Right lobe of liver (tissue), 6 donors: ENCODE measurements at regions not wholly inside any gene's neighbourhood (a gene's known extent, or its start where the extent isn't known, plus 50 kb on each side); places are given as distances from the start of the nearest gene placed in this dataset.
"Not testable (repeated sequence)": the region's sequence is repeated elsewhere in the genome, so short reads cannot be mapped to it uniquely, and the experiment has no call there.

ENCODE experiments used
- ATAC-seq, 4 donors: fragments of 200-7000 bp; cut with Tn5 transposase; one replicate each; pipeline ENCODE4 v1.9.1; 2020; ENCODE audit warnings: mild to moderate bottlenecking in 4 of 4, moderate library complexity in 4 of 4
- DNase-seq, 3 donors: peaks; one replicate each; pipeline ENCODE4 v3.0.0-alpha.2; 2020
- H3K27ac ChIP-seq, 3 donors: fragments of 200-600 bp; one replicate each; pipeline ENCODE4 v1.8.0; 2022
- H3K27me3 ChIP-seq, 2 donors: fragments of 200-600 bp; one replicate each; pipeline ENCODE4 v1.8.0; 2022
- H3K36me3 ChIP-seq, 4 donors: fragments of 200-600 bp; sonication (generic) in 1 of 4; one replicate each; pipeline versions ENCODE4 v1.5.1 to v1.8.0; 2017 to 2022; ENCODE audit warnings: control low read depth in 1 of 4
- H3K4me1 ChIP-seq, 4 donors: fragments of 200-600 bp; sonication (generic) in 1 of 4; one replicate each; pipeline versions ENCODE4 v1.5.1 to v1.8.0; 2017 to 2022; ENCODE audit warnings: control low read depth in 1 of 4
- H3K4me3 ChIP-seq, 3 donors: fragments of 200-600 bp; one replicate each; pipeline ENCODE4 v1.8.0; 2022
- H3K9me3 ChIP-seq, 4 donors: fragments of 200-600 bp; sonication (generic) in 1 of 4; one replicate each; pipeline versions ENCODE4 v1.5.1 to v1.8.0; 2017 to 2022; ENCODE audit warnings: control low read depth in 1 of 4
- CTCF ChIP-seq, 4 donors: fragments of 200-600 bp in 3 of 4; fragments of 450-650 bp in 1 of 4; IDR thresholded peaks; one replicate each; pipeline versions ENCODE4 v1.5.1 to v1.8.0; 2016 to 2022; ENCODE audit warnings: antibody characterized with exemption in 4 of 4, mild to moderate bottlenecking in 2 of 4
- POLR2A ChIP-seq: fragments of 450-650 bp; IDR thresholded peaks from one replicate; pipeline ENCODE4 v1.6.1; 2017; ENCODE audit warnings: antibody characterized with exemption, mild to moderate bottlenecking
- WGBS: methylation state at CpG from one replicate; pipeline ENCODE4 v1.1.6; 2018; ENCODE audit warnings: low coverage, low lambda C conversion rate; ENCODE audit not compliant: insufficient coverage; ENCODE audit errors: missing lambda C conversion rate; 5-methylcytosine and 5-hydroxymethylcytosine counted together
- intact Hi-C, 2 donors: fragments of 100-400 bp; cut with DNase I; formaldehyde crosslinking; loops; one replicate each; pipeline versions ENCODE4 v1.11.2 to v1.14.1; 2022
- donor health status: DM: no; HTN: yes; CAD: no.
- donor health status: DM: no; HTN: no; CAD: no.
- donor health status: DM: no; HTN: no; CAD: no.
- donor health status: DM: no; HTN: yes; CAD: no.
- donor health status: DM: no; HTN: yes; CAD: no.

DNA sequence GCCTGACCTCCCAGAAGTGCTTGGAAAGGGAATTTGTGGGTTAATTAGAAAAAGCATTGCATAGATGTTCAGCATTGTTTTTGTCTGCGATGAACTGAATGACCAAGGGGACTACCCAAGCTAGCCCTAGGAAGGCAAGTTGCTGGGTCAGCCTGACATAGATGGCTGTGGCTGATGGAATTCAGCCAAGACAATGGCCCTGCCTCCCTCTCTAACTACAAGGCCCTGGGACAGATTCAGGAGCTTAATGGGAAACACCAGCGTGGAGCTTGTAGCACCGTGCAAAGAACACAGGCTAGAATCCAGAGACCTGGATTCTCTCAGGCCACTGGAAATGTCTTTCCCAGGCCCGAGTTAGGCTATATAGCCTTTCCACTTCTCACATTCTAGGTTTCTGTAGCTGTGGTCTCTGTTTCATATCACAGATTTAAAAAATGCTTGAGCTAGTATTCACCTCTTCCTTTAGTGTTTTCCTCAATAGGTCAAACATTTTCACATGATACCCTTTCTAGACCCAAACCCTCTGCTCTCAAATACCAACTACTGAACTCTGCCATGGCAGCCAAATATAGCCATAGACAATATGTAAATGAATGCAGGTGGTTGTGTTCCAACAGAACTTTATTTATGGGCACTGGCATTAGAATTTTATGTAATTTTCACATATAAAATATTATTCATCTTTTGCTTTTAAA, 294.3 kb upstream of the MEX3C start:
- no peaks in the 10 kb centered on the region for H3K9me3 ChIP-seq
- no peak for TF ChIP-seq POLR2A
- no peak for TF ChIP-seq CTCF (IDR thresholded peaks at IDR 0.05)

DNA sequence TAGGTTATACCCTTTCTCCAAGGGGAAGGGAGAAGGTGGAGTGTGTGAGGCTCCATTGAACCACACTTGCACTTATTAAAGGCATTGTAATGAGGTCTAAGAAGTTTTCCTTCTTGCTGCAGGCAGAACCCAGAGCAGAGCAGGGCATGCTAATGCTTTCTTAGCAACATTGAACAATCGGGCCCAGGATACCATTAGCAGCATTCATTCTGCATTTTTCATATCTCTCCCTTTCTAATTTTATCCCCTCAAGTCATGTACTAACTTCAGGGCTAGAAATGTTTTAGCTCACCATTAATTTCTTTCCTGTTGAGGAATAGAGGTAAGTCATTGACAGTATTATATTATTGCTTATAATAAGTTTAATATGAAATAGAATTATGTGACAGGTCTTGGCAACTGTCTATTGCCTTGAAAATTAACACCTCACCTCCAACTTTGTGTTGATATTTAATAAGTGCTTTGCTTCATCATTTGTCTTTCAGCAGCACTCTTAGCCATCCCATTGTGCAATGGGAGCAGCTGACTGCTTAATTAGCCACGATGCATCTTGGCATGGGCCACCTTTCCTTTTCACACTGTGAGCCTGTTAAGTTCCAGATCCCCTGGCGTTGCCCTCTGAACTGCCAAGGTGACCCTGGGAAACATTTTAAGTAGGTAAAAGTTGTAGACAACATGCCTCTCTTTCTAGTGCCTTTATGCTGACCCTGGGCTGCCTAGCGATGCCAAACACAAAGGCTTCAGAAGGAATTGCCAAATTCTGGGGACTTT, 300.8 kb upstream of the MEX3C start:
- intact Hi-C loops, result no loop called here
- WGBS, result 50% methylated on average over 4 of the region's 4 CpGs
- ATAC-seq, result no peak

More for the DNA sequence above, 294.3 kb upstream of the MEX3C start:
- WGBS, result 38% methylated on average over 1 of the region's 4 CpGs
- no peaks in the 10 kb centered on the region for H3K4me1 ChIP-seq
- no peak for DNase-seq
- H3K27me3 ChIP-seq, result no peaks in the 10 kb centered on the region
- intact Hi-C loops, result no loop called here
- no peak overlapping the region for H3K27ac ChIP-seq
- no peak for ATAC-seq
- H3K36me3 ChIP-seq, result no peaks in the 10 kb centered on the region
- H3K4me3 ChIP-seq, result no peak overlapping the region

DNA sequence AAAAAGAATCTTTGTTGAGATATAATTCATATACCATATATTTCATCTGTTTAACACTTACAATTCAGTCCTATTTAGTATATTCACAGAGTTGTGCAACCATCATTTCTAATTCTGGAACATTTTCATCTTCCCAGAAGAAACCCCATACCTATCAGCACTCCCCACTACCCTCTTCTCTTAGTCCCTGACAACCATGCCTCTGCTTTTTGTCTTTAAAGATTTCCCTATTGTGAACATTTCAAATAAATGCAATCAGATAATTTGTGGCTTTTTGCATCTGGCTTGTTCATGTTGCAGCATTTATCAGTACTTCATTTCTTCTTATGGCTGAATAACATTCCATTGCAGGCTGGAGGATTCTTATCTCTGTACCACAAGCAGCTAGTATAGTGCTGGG, 305.9 kb upstream of the MEX3C start:
- Histone ChIP-seq H3K9me3 (no peaks in the 10 kb centered on the region), H3K27me3 (no peaks in the 10 kb centered on the region), H3K27ac (no peak overlapping the region), H3K4me1 (no peaks in the 10 kb centered on the region), H3K4me3 (no peak overlapping the region), H3K36me3 (no peaks in the 10 kb centered on the region)
- DNase-seq (no peak), ATAC-seq (no peak)
- TF ChIP-seq POLR2A, result no peak
- intact Hi-C loops, result no loop called here

More for the DNA sequence above, 300.8 kb upstream of the MEX3C start:
- H3K9me3 ChIP-seq, result no peaks in the 10 kb centered on the region
- no peaks in the 10 kb centered on the region for H3K27me3 ChIP-seq
- TF ChIP-seq CTCF (IDR thresholded peaks at IDR 0.05), result no peak
- TF ChIP-seq POLR2A, result no peak
- DNase-seq, result no peak
- no peaks in the 10 kb centered on the region for H3K36me3 ChIP-seq
- no peaks in the 10 kb centered on the region for H3K4me1 ChIP-seq
- no peak overlapping the region for H3K27ac ChIP-seq
- no peak overlapping the region for H3K4me3 ChIP-seq

DNA sequence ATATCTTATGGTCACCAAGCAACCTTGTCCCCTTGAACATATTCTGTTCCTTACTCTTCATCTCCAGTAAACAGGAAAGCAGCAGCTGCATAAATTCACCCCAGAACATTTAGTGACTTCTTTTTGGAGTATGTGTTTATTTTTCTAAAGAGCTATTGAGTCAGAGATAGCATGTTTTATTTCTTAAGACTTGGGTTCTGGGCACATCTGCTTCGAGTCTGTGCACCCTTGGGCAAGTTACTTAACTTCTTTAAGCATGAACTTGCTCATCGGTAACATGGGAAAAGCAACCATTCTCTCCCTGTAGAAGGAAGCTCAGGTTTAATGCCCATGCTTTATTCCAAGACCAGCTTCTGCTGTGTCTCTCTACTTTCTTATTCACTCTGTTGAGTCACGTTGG, 309.3 kb upstream of the MEX3C start:
- TF ChIP-seq CTCF (IDR thresholded peaks at IDR 0.05) (no peak), POLR2A (no peak)
- intact Hi-C loops, result no loop called here
- WGBS, result 65% methylated on average over 3 of the region's 3 CpGs
- Histone ChIP-seq H3K4me3 (no peak overlapping the region), H3K27me3 (no peaks in the 10 kb centered on the region), H3K27ac (no peak overlapping the region), H3K4me1 (no peaks in the 10 kb centered on the region), H3K36me3 (no peaks in the 10 kb centered on the region), H3K9me3 (no peaks in the 10 kb centered on the region)
- ATAC-seq (no peak), DNase-seq (no peak)

DNA sequence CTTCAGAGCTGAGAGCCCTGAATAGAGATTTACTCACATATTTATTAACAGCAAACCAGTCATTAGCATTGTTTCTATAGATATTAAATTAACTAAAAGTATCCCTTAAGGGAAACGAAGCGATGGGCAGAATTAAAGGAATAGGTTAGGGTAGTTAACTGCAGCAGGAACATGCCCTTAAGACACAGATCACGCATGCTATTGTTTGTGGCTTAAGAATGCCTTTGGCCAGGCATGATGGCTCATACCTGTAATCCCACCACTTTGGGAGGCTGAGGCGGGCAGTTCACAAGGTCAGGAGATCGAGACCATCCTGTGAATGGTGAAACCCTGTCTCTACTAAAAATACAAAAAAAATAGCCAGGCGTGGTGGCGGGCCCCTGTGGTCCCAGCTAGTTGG, 310.9 kb upstream of the MEX3C start:
- H3K4me1 ChIP-seq, H3K27ac ChIP-seq, ATAC-seq, H3K36me3 ChIP-seq, intact Hi-C loops, H3K4me3 ChIP-seq, H3K27me3 ChIP-seq, H3K9me3 ChIP-seq, DNase-seq: not testable (repeated sequence)
- WGBS, result 79% methylated on average over 7 of the region's 7 CpGs
